ENCODE measurements at regions not wholly inside any gene's neighbourhood (a gene's known extent, or its start where the extent isn't known, plus 50 kb on each side); places are given as distances from the start of the nearest gene placed in this dataset.
"Not testable (repeated sequence)": the region's sequence is repeated elsewhere in the genome, so short reads cannot be mapped to it uniquely, and the experiment has no call there.

GRCh38 chr4:20192736-20193135, 59.0 kb upstream of the SLIT2 start:
- Histone ChIP-seq H3K14ac (ENCODE audit: low read length) (no peak overlapping the region), H2BK5ac (ENCODE audit: low read depth, low read length, poor library complexity) (no peak overlapping the region), H3K4me1 (ENCODE audit: control insufficient read depth in 1 of 2, insufficient read depth in 2 of 2, low read length in 2 of 2) (no peaks in the 10 kb centered on the region), H2BK12ac (ENCODE audit: low read length) (no peak overlapping the region), H2AFZ (ENCODE audit: insufficient read depth, low read length, poor library complexity) (no peak overlapping the region), H4K8ac (ENCODE audit: low read depth, low read length) (no peak overlapping the region), H3K27ac (ENCODE audit: low read depth, low read length) (no peak overlapping the region), H3K27me3 (ENCODE audit: insufficient read depth, low read length) (no peaks in the 10 kb centered on the region), H3K4me2 (ENCODE audit: low read length) (no peak overlapping the region), H4K91ac (ENCODE audit: low read depth, low read length) (no peak overlapping the region), H3K23ac (ENCODE audit: low read length) (no peak overlapping the region), H3K9me3 (ENCODE audit: insufficient read depth, low read depth, low read length) (peaks cover 8% of the 10 kb centered on the region), H3K4ac (ENCODE audit: low read depth, low read length) (no peak overlapping the region), H4K12ac (ENCODE audit: low read depth, low read length) (no peak overlapping the region), H3K79me2 (ENCODE audit: control insufficient read depth, insufficient read depth, low read length, poor library complexity) (no peaks in the 10 kb centered on the region), H3K18ac (ENCODE audit: low read length) (no peak overlapping the region), H3K4me3 (ENCODE audit: low read depth, low read length) (no peak overlapping the region), H3K79me1 (ENCODE audit: low read length) (no peaks in the 10 kb centered on the region), H3K36me3 (ENCODE audit: control insufficient read depth in 1 of 2, insufficient read depth in 2 of 2, low read length in 2 of 2) (no peaks in the 10 kb centered on the region), H2BK120ac (ENCODE audit: insufficient read depth, low read length, poor library complexity) (no peak overlapping the region), H2AK5ac (ENCODE audit: low read length) (no peak overlapping the region), H3K9ac (ENCODE audit: low read length) (no peak overlapping the region)
- no CpG with 5 or more reads among the region's 2 CpGs for WGBS (ENCODE audit: extremely low coverage, insufficient coverage, insufficient read length)
- no peak for DNase-seq

GRCh38 chr4:20185103-20185502, 66.6 kb upstream of the SLIT2 start:
- H2BK120ac ChIP-seq (ENCODE audit: insufficient read depth, low read length, poor library complexity): no peak overlapping the region
- H3K18ac ChIP-seq (ENCODE audit: low read length): no peak overlapping the region
- no peak overlapping the region for H3K4me3 ChIP-seq (ENCODE audit: low read depth, low read length)
- H2BK12ac ChIP-seq (ENCODE audit: low read length): no peak overlapping the region
- no peak overlapping the region for H3K23ac ChIP-seq (ENCODE audit: low read length)
- H3K9ac ChIP-seq (ENCODE audit: low read length): no peak overlapping the region
- H3K4me2 ChIP-seq (ENCODE audit: low read length): no peak overlapping the region
- no peaks in the 10 kb centered on the region for H3K27me3 ChIP-seq (ENCODE audit: insufficient read depth, low read length)
- H4K12ac ChIP-seq (ENCODE audit: low read depth, low read length): no peak overlapping the region
- H3K79me1 ChIP-seq (ENCODE audit: low read length): no peaks in the 10 kb centered on the region
- H3K4ac ChIP-seq (ENCODE audit: low read depth, low read length): no peak overlapping the region
- H3K79me2 ChIP-seq (ENCODE audit: control insufficient read depth, insufficient read depth, low read length, poor library complexity): no peaks in the 10 kb centered on the region
- no peak overlapping the region for H2AFZ ChIP-seq (ENCODE audit: insufficient read depth, low read length, poor library complexity)
- H3K9me3 ChIP-seq (ENCODE audit: insufficient read depth, low read depth, low read length): no peaks in the 10 kb centered on the region
- no peak overlapping the region for H4K91ac ChIP-seq (ENCODE audit: low read depth, low read length)
- no peaks in the 10 kb centered on the region for H3K4me1 ChIP-seq (ENCODE audit: control insufficient read depth in 1 of 2, insufficient read depth in 2 of 2, low read length in 2 of 2)
- WGBS (ENCODE audit: extremely low coverage, insufficient coverage, insufficient read length): no CpG with 5 or more reads among the region's 2 CpGs
- H2BK5ac ChIP-seq (ENCODE audit: low read depth, low read length, poor library complexity): no peak overlapping the region
- no peaks in the 10 kb centered on the region for H3K36me3 ChIP-seq (ENCODE audit: control insufficient read depth in 1 of 2, insufficient read depth in 2 of 2, low read length in 2 of 2)
- H2AK5ac ChIP-seq (ENCODE audit: low read length): no peak overlapping the region
- H4K8ac ChIP-seq (ENCODE audit: low read depth, low read length): no peak overlapping the region
- no peak overlapping the region for H3K27ac ChIP-seq (ENCODE audit: low read depth, low read length)
- H3K14ac ChIP-seq (ENCODE audit: low read length): no peak overlapping the region
- no peak for DNase-seq

GRCh38 chr4:20183131-20183530, 68.6 kb upstream of the SLIT2 start:
- H3K27me3 ChIP-seq (ENCODE audit: insufficient read depth, low read length); H3K27ac ChIP-seq (ENCODE audit: low read depth, low read length); H3K18ac ChIP-seq (ENCODE audit: low read length); H4K8ac ChIP-seq (ENCODE audit: low read depth, low read length); H3K23ac ChIP-seq (ENCODE audit: low read length); H4K12ac ChIP-seq (ENCODE audit: low read depth, low read length); H3K4me2 ChIP-seq (ENCODE audit: low read length); H3K9ac ChIP-seq (ENCODE audit: low read length); H3K14ac ChIP-seq (ENCODE audit: low read length); DNase-seq; H2BK12ac ChIP-seq (ENCODE audit: low read length); H3K36me3 ChIP-seq (ENCODE audit: control insufficient read depth in 1 of 2, insufficient read depth in 2 of 2, low read length in 2 of 2); H3K9me3 ChIP-seq (ENCODE audit: insufficient read depth, low read depth, low read length); H3K4ac ChIP-seq (ENCODE audit: low read depth, low read length); H3K4me1 ChIP-seq (ENCODE audit: control insufficient read depth in 1 of 2, insufficient read depth in 2 of 2, low read length in 2 of 2); H2AFZ ChIP-seq (ENCODE audit: insufficient read depth, low read length, poor library complexity); H3K79me2 ChIP-seq (ENCODE audit: control insufficient read depth, insufficient read depth, low read length, poor library complexity); H4K91ac ChIP-seq (ENCODE audit: low read depth, low read length); H2AK5ac ChIP-seq (ENCODE audit: low read length); H2BK5ac ChIP-seq (ENCODE audit: low read depth, low read length, poor library complexity); H3K4me3 ChIP-seq (ENCODE audit: low read depth, low read length); H2BK120ac ChIP-seq (ENCODE audit: insufficient read depth, low read length, poor library complexity); H3K79me1 ChIP-seq (ENCODE audit: low read length): not testable (repeated sequence)
- no CpG with 5 or more reads among the region's 5 CpGs for WGBS (ENCODE audit: extremely low coverage, insufficient coverage, insufficient read length)

- no peak overlapping the region for H4K91ac ChIP-seq (ENCODE audit: low read depth, low read length)
- no peak overlapping the region for H2BK5ac ChIP-seq (ENCODE audit: low read depth, low read length, poor library complexity)
- H4K12ac ChIP-seq (ENCODE audit: low read depth, low read length): no peak overlapping the region
- H3K23ac ChIP-seq (ENCODE audit: low read length): no peak overlapping the region
- no peaks in the 10 kb centered on the region for H3K79me2 ChIP-seq (ENCODE audit: control insufficient read depth, insufficient read depth, low read length, poor library complexity)
- H2BK120ac ChIP-seq (ENCODE audit: insufficient read depth, low read length, poor library complexity): no peak overlapping the region
- no peaks in the 10 kb centered on the region for H3K4me1 ChIP-seq (ENCODE audit: control insufficient read depth in 1 of 2, insufficient read depth in 2 of 2, low read length in 2 of 2)
- H3K36me3 ChIP-seq (ENCODE audit: control insufficient read depth in 1 of 2, insufficient read depth in 2 of 2, low read length in 2 of 2): no peaks in the 10 kb centered on the region
- WGBS (ENCODE audit: extremely low coverage, insufficient coverage, insufficient read length): no CpG with 5 or more reads among the region's 3 CpGs
- H3K27me3 ChIP-seq (ENCODE audit: insufficient read depth, low read length): no peaks in the 10 kb centered on the region
- H4K8ac ChIP-seq (ENCODE audit: low read depth, low read length): no peak overlapping the region
- H3K9me3 ChIP-seq (ENCODE audit: insufficient read depth, low read depth, low read length): peaks cover 4% of the 10 kb centered on the region
- H2BK12ac ChIP-seq (ENCODE audit: low read length): no peak overlapping the region
- no peak overlapping the region for H2AK5ac ChIP-seq (ENCODE audit: low read length)
- H3K27ac ChIP-seq (ENCODE audit: low read depth, low read length): no peak overlapping the region
- no peak overlapping the region for H3K4ac ChIP-seq (ENCODE audit: low read depth, low read length)
- H3K18ac ChIP-seq (ENCODE audit: low read length): no peak overlapping the region
- no peak overlapping the region for H3K4me3 ChIP-seq (ENCODE audit: low read depth, low read length)
- no peak overlapping the region for H2AFZ ChIP-seq (ENCODE audit: insufficient read depth, low read length, poor library complexity)
- no peak overlapping the region for H3K9ac ChIP-seq (ENCODE audit: low read length)
- DNase-seq: no peak
- H3K14ac ChIP-seq (ENCODE audit: low read length): no peak overlapping the region
- no peaks in the 10 kb centered on the region for H3K79me1 ChIP-seq (ENCODE audit: low read length)
- no peak overlapping the region for H3K4me2 ChIP-seq (ENCODE audit: low read length)
These were observed 69.8 kb upstream of the SLIT2 start for GRCh38 chr4:20181926-20182325.

GRCh38 chr4:20180509-20180908, 71.2 kb upstream of the SLIT2 start:
- Histone ChIP-seq H2BK120ac (ENCODE audit: insufficient read depth, low read length, poor library complexity) (no peak overlapping the region), H2BK5ac (ENCODE audit: low read depth, low read length, poor library complexity) (no peak overlapping the region), H3K4me2 (ENCODE audit: low read length) (no peak overlapping the region), H3K23ac (ENCODE audit: low read length) (no peak overlapping the region), H3K79me1 (ENCODE audit: low read length) (no peaks in the 10 kb centered on the region), H3K9me3 (ENCODE audit: insufficient read depth, low read depth, low read length) (peaks cover 4% of the 10 kb centered on the region), H3K36me3 (ENCODE audit: control insufficient read depth in 1 of 2, insufficient read depth in 2 of 2, low read length in 2 of 2) (no peaks in the 10 kb centered on the region), H3K14ac (ENCODE audit: low read length) (no peak overlapping the region), H3K79me2 (ENCODE audit: control insufficient read depth, insufficient read depth, low read length, poor library complexity) (no peaks in the 10 kb centered on the region), H3K27me3 (ENCODE audit: insufficient read depth, low read length) (no peaks in the 10 kb centered on the region), H3K4me3 (ENCODE audit: low read depth, low read length) (no peak overlapping the region), H2BK12ac (ENCODE audit: low read length) (no peak overlapping the region), H3K9ac (ENCODE audit: low read length) (no peak overlapping the region), H3K4me1 (ENCODE audit: control insufficient read depth in 1 of 2, insufficient read depth in 2 of 2, low read length in 2 of 2) (no peaks in the 10 kb centered on the region), H2AK5ac (ENCODE audit: low read length) (no peak overlapping the region), H2AFZ (ENCODE audit: insufficient read depth, low read length, poor library complexity) (no peak overlapping the region), H3K18ac (ENCODE audit: low read length) (no peak overlapping the region), H4K12ac (ENCODE audit: low read depth, low read length) (no peak overlapping the region), H4K91ac (ENCODE audit: low read depth, low read length) (no peak overlapping the region), H3K27ac (ENCODE audit: low read depth, low read length) (no peak overlapping the region), H4K8ac (ENCODE audit: low read depth, low read length) (no peak overlapping the region), H3K4ac (ENCODE audit: low read depth, low read length) (no peak overlapping the region)
- no peak for DNase-seq
